HEK293 (cell line): ENCODE measurements at regions not wholly inside any gene's neighbourhood (a gene's known extent, or its start where the extent isn't known, plus 50 kb on each side); places are given as distances from the start of the nearest gene placed in this dataset.
"Not testable (repeated sequence)": the region's sequence is repeated elsewhere in the genome, so short reads cannot be mapped to it uniquely, and the experiment has no call there.

Experiments
- CTCF ChIA-PET: fragments of 350-600 bp; formaldehyde crosslinking; extraction: SDS; loops from one replicate; lab custom pipeline; 2021; ENCODE audit warnings: antibody characterized with exemption; lab: Yijun Ruan, JAX
- POLR2A ChIA-PET: fragments of 300-600 bp; formaldehyde crosslinking; extraction: SDS; loops from one replicate; lab custom pipeline; 2020; ENCODE audit warnings: antibody characterized with exemption, inconsistent platforms; lab: Yijun Ruan, JAX
- H3K27ac ChIP-seq: fragments of 200-500 bp; sonication (Bioruptor generic); 2 replicates; pipeline ENCODE4 v1.5.1; 2014; ENCODE audit warnings: low read depth, low read length, control low read depth, inconsistent platforms; ENCODE audit errors: extremely low read depth
- H3K36me3 ChIP-seq, 2 experiments: fragments of 200-500 bp in 1 of 2; sonication (Bioruptor generic) in 1 of 2; 1 replicate in 1 of 2; 2 replicates in 1 of 2; pipeline ENCODE4 v1.5.1; 2014 to 2017; ENCODE audit warnings: inconsistent platforms in 2 of 2, low read length in 2 of 2; ENCODE audit not compliant: control insufficient read depth in 2 of 2, insufficient read depth in 1 of 2
- H3K4me1 ChIP-seq: fragments of 200-500 bp; sonication (Bioruptor generic); 2 replicates; pipeline ENCODE4 v1.5.1; 2014; ENCODE audit warnings: mild to moderate bottlenecking, low read length, inconsistent platforms; ENCODE audit not compliant: control insufficient read depth, insufficient read depth
- H3K4me3 ChIP-seq: 2 replicates; pipeline ENCODE4 v1.5.1; 2011; ENCODE audit warnings: low read depth, mild to moderate bottlenecking, control low read depth, low read length, moderate library complexity
- H3K9me3 ChIP-seq: fragments of 200-500 bp; sonication (Bioruptor generic); 2 replicates; pipeline ENCODE4 v1.5.1; 2014; ENCODE audit warnings: low read depth, low read length, inconsistent platforms; ENCODE audit not compliant: control insufficient read depth, insufficient read depth
- AEBP2 ChIP-seq: fragments of 450-650 bp; formaldehyde crosslinking; IDR thresholded peaks from 2 replicates; pipeline ENCODE4 v1.5.1; 2016; ENCODE audit warnings: missing biosample characterization, missing genetic modification characterization, borderline replicate concordance
- HOXA7 ChIP-seq: sonication (generic); formaldehyde crosslinking; IDR thresholded peaks from 2 replicates; pipeline ENCODE4 v1.8.1; 2022; ENCODE audit warnings: missing genetic modification reagents, borderline replicate concordance
- HOXD13 ChIP-seq: sonication (generic); formaldehyde crosslinking; IDR thresholded peaks from 2 replicates; pipeline ENCODE4 v1.8.0; 2022; ENCODE audit warnings: missing genetic modification reagents, borderline replicate concordance
- OSR2 ChIP-seq: fragments of 450-650 bp; formaldehyde crosslinking; IDR thresholded peaks from 2 replicates; pipeline ENCODE4 v1.5.1; 2016; ENCODE audit warnings: missing biosample characterization, missing genetic modification characterization
- OVOL3 ChIP-seq: fragments of 450-650 bp; formaldehyde crosslinking; IDR thresholded peaks from 2 replicates; pipeline ENCODE4 v1.5.1; 2016; ENCODE audit warnings: missing biosample characterization, missing genetic modification characterization
- SETDB1 ChIP-seq: IDR thresholded peaks from one replicate; pipeline ENCODE4 v1.6.1; 2017; ENCODE audit warnings: mild to moderate bottlenecking, low read length, moderate library complexity, mixed read lengths; ENCODE audit not compliant: insufficient read length
- TRIM28 ChIP-seq: IDR thresholded peaks from 2 replicates; pipeline ENCODE4 v1.6.1; 2011; ENCODE audit warnings: low read length, control low read depth, borderline replicate concordance
- ZNF138 ChIP-seq: fragments of 450-650 bp; formaldehyde crosslinking; IDR thresholded peaks from 2 replicates; pipeline ENCODE4 v1.5.1; 2016; ENCODE audit warnings: missing biosample characterization, missing genetic modification characterization, borderline replicate concordance
- ZNF146 ChIP-seq: fragments of 450-650 bp; formaldehyde crosslinking; IDR thresholded peaks from 2 replicates; pipeline ENCODE4 v1.5.1; 2016; ENCODE audit warnings: missing biosample characterization, missing genetic modification characterization
- ZNF174 ChIP-seq: fragments of 450-650 bp; formaldehyde crosslinking; IDR thresholded peaks from 2 replicates; pipeline ENCODE4 v1.5.0; 2017; ENCODE audit warnings: missing biosample characterization, mild to moderate bottlenecking, missing genetic modification characterization
- ZNF214 ChIP-seq: fragments of 450-650 bp; formaldehyde crosslinking; IDR thresholded peaks from 2 replicates; pipeline ENCODE4 v1.5.1; 2017; ENCODE audit warnings: missing biosample characterization, mild to moderate bottlenecking, missing genetic modification characterization, borderline replicate concordance
- ZNF292 ChIP-seq: fragments of 450-650 bp; formaldehyde crosslinking; IDR thresholded peaks from 2 replicates; pipeline ENCODE4 v1.5.1; 2016; ENCODE audit warnings: low read depth, missing biosample characterization, missing genetic modification characterization, borderline replicate concordance
- ZNF324 ChIP-seq: fragments of 450-650 bp; formaldehyde crosslinking; IDR thresholded peaks from 2 replicates; pipeline ENCODE4 v1.5.1; 2016; ENCODE audit warnings: missing biosample characterization, missing genetic modification characterization
- ZNF394 ChIP-seq: fragments of 450-650 bp; formaldehyde crosslinking; IDR thresholded peaks from 2 replicates; pipeline ENCODE4 v1.5.1; 2016; ENCODE audit warnings: missing biosample characterization, missing genetic modification characterization, mild to moderate bottlenecking, moderate library complexity, borderline replicate concordance
- ZNF747 ChIP-seq: fragments of 450-650 bp; formaldehyde crosslinking; IDR thresholded peaks from 2 replicates; pipeline ENCODE4 v1.5.1; 2016; ENCODE audit warnings: missing biosample characterization, missing genetic modification characterization
- ZSCAN23 ChIP-seq: fragments of 450-650 bp; formaldehyde crosslinking; IDR thresholded peaks from 2 replicates; pipeline ENCODE4 v1.5.1; 2016; ENCODE audit warnings: missing biosample characterization, missing genetic modification characterization
- ZXDB ChIP-seq: fragments of 450-650 bp; formaldehyde crosslinking; IDR thresholded peaks from 2 replicates; pipeline ENCODE4 v1.5.1; 2016; ENCODE audit warnings: missing biosample characterization, missing genetic modification characterization
- TF ChIP-seq, protein P1 (sequence below): fragments of 450-650 bp; formaldehyde crosslinking; IDR thresholded peaks from 2 replicates; pipeline ENCODE4 v1.5.1; 2016; ENCODE audit warnings: missing biosample characterization, missing genetic modification characterization
- TF ChIP-seq, protein P2 (sequence below): fragments of 450-650 bp; formaldehyde crosslinking; IDR thresholded peaks from 2 replicates; pipeline ENCODE4 v1.5.1; 2016; ENCODE audit warnings: missing biosample characterization, missing genetic modification characterization, low read depth
- TF ChIP-seq, protein P3 (sequence below): fragments of 450-650 bp; formaldehyde crosslinking; IDR thresholded peaks from 2 replicates; pipeline ENCODE4 v1.5.1; 2016; ENCODE audit warnings: missing biosample characterization, missing genetic modification characterization

DNA sequence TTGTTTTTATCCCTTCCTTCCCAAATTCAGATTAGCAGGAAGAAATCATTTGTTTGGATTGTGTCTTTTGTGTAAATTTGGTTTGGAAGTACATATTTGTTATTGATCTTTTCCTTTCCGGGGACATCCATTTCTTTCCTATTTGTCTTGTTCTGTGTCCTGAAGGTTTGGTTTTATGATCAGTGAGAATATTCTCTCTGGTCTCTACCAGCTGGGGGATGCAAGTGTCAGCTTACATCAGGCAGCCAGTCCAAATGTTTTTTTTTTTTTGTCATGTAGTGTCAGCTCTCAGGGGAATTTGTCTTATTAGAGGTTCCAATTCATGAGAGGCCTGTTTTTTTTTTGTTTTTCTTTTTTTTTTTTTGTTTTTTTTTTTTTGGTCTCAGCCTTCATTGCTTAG lies 479.2 kb upstream of the LRRC7 start:
- H3K27ac ChIP-seq: no peak overlapping the region
- no peaks in the 10 kb centered on the region; a peak in 1 of 3 replicates for H3K36me3 ChIP-seq
- CTCF ChIA-PET: no interaction called here
- TF ChIP-seq ZNF747: no peak
- no peak for TF ChIP-seq AEBP2 (tag by site-specific recombination)
- TF ChIP-seq HOXA7 (CRISPR knock-in tag): no peak
- no peak for TF ChIP-seq OVOL3 (tag by site-specific recombination)
- no peak for TF ChIP-seq ZNF138 (tag by site-specific recombination)
- no peak for TF ChIP-seq ZNF292
- TF ChIP-seq ZNF174 (tag by site-specific recombination): no peak
- H3K4me1 ChIP-seq: no peaks in the 10 kb centered on the region
- no peak overlapping the region for H3K4me3 ChIP-seq
- H3K9me3 ChIP-seq: no peaks in the 10 kb centered on the region; the same call in 1 of the 2 replicates
- POLR2A ChIA-PET: no interaction called here

DNA sequence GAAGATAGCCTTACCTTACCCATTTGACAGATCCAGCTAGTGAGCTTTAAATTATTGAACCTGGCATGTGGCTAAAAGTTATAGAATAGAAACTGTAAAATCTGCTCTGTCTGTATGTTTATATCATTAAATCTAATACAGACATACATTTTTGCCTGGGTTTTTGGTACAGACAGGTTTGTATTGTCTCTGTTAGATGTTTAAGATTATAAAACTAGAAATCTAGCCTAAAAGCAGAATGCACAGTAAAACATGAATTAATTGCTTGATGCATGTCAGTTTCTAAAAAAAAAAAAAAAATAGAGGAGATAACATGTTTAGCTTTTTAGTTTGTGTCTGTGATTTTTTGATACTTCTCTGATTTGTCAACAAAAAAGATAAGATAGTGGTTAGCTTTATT lies 477.6 kb upstream of the LRRC7 start:
- Histone ChIP-seq H3K27ac (no peak overlapping the region), H3K4me1 (no peaks in the 10 kb centered on the region), H3K4me3 (no peak overlapping the region), H3K9me3 (no peaks in the 10 kb centered on the region; the same call in 1 of the 2 replicates), H3K36me3 (no peaks in the 10 kb centered on the region; a peak in 1 of 3 replicates)
- TF ChIP-seq, protein P1, sequence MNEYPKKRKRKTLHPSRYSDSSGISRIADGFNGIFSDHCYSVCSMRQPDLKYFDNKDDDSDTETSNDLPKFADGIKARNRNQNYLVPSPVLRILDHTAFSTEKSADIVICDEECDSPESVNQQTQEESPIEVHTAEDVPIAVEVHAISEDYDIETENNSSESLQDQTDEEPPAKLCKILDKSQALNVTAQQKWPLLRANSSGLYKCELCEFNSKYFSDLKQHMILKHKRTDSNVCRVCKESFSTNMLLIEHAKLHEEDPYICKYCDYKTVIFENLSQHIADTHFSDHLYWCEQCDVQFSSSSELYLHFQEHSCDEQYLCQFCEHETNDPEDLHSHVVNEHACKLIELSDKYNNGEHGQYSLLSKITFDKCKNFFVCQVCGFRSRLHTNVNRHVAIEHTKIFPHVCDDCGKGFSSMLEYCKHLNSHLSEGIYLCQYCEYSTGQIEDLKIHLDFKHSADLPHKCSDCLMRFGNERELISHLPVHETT (tag by site-specific recombination): no peak
- TF ChIP-seq SETDB1: peak; percentile 93
- TF ChIP-seq TRIM28: 0 out of 2 replicates have a peak, but pooled peaks have one; percentile 38
- ChIA-PET CTCF (interaction anchor here (0.7 kb wide), 1 partner anchor 124 kb away, joined by 5 read pairs; no protein-coding TSS in a partner anchor), POLR2A (no interaction called here)

DNA sequence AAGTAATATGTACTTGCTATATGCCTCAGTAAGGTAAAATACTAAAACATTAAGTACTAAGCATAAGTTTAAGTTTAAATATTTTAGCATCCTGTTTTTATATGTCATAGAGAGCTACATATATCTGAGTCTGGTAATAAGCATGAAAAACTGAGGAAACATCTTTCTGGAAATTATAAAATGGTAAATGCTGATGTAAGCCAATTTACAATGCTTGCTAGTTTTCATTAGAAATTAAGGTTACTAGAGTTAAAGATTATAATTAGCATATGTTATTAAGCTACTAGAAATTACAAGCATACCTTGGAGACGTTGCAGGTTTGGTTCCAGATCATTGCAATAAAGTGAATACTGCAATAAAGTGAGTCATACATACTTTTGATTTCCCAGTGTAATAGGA lies 477.0 kb upstream of the LRRC7 start:
- TF ChIP-seq ZNF214 (tag by site-specific recombination): no peak
- TF ChIP-seq SETDB1: no peak
- TF ChIP-seq, protein P2, sequence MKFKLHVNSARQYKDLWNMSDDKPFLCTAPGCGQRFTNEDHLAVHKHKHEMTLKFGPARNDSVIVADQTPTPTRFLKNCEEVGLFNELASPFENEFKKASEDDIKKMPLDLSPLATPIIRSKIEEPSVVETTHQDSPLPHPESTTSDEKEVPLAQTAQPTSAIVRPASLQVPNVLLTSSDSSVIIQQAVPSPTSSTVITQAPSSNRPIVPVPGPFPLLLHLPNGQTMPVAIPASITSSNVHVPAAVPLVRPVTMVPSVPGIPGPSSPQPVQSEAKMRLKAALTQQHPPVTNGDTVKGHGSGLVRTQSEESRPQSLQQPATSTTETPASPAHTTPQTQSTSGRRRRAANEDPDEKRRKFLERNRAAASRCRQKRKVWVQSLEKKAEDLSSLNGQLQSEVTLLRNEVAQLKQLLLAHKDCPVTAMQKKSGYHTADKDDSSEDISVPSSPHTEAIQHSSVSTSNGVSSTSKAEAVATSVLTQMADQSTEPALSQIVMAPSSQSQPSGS (tag by site-specific recombination): no peak
- no peak for TF ChIP-seq ZNF324 (tag by site-specific recombination)
- TF ChIP-seq, protein P3, sequence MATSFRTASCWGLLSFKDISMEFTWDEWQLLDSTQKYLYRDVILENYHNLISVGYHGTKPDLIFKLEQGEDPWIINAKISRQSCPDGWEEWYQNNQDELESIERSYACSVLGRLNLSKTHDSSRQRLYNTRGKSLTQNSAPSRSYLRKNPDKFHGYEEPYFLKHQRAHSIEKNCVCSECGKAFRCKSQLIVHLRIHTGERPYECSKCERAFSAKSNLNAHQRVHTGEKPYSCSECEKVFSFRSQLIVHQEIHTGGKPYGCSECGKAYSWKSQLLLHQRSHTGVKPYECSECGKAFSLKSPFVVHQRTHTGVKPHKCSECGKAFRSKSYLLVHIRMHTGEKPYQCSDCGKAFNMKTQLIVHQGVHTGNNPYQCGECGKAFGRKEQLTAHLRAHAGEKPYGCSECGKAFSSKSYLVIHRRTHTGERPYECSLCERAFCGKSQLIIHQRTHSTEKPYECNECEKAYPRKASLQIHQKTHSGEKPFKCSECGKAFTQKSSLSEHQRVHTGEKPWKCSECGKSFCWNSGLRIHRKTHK (tag by site-specific recombination): no peak
- no peak for TF ChIP-seq ZXDB (tag by site-specific recombination)
- no peak for TF ChIP-seq ZNF146 (tag by site-specific recombination)
- no peak for TF ChIP-seq ZSCAN23 (tag by site-specific recombination)
- no peak for TF ChIP-seq HOXD13 (CRISPR knock-in tag)
- TF ChIP-seq OSR2 (tag by site-specific recombination): no peak
- no peak for TF ChIP-seq ZNF394 (tag by site-specific recombination)
- H3K36me3 ChIP-seq: no peaks in the 10 kb centered on the region; a peak in 1 of 3 replicates
- POLR2A ChIA-PET: no interaction called here
- no peak overlapping the region for H3K4me3 ChIP-seq
- no peaks in the 10 kb centered on the region; the same call in 1 of the 2 replicates for H3K9me3 ChIP-seq
- no peaks in the 10 kb centered on the region for H3K4me1 ChIP-seq
- CTCF ChIA-PET: interaction anchor here (0.7 kb wide), 1 partner anchor 29 kb away, joined by 3 read pairs; no protein-coding TSS in a partner anchor
- no peak overlapping the region for H3K27ac ChIP-seq

GRCh38 chr1:69102058-69102457 lies 465.7 kb upstream of the LRRC7 start:
- H3K4me1 ChIP-seq, CTCF ChIA-PET, H3K36me3 ChIP-seq, H3K4me3 ChIP-seq, H3K27ac ChIP-seq, POLR2A ChIA-PET, H3K9me3 ChIP-seq: not testable (repeated sequence)
